ENCODE measurements at regions not wholly inside any gene's neighbourhood (a gene's known extent, or its start where the extent isn't known, plus 50 kb on each side); places are given as distances from the start of the nearest gene placed in this dataset.

- TF ChIP-seq, protein P1, sequence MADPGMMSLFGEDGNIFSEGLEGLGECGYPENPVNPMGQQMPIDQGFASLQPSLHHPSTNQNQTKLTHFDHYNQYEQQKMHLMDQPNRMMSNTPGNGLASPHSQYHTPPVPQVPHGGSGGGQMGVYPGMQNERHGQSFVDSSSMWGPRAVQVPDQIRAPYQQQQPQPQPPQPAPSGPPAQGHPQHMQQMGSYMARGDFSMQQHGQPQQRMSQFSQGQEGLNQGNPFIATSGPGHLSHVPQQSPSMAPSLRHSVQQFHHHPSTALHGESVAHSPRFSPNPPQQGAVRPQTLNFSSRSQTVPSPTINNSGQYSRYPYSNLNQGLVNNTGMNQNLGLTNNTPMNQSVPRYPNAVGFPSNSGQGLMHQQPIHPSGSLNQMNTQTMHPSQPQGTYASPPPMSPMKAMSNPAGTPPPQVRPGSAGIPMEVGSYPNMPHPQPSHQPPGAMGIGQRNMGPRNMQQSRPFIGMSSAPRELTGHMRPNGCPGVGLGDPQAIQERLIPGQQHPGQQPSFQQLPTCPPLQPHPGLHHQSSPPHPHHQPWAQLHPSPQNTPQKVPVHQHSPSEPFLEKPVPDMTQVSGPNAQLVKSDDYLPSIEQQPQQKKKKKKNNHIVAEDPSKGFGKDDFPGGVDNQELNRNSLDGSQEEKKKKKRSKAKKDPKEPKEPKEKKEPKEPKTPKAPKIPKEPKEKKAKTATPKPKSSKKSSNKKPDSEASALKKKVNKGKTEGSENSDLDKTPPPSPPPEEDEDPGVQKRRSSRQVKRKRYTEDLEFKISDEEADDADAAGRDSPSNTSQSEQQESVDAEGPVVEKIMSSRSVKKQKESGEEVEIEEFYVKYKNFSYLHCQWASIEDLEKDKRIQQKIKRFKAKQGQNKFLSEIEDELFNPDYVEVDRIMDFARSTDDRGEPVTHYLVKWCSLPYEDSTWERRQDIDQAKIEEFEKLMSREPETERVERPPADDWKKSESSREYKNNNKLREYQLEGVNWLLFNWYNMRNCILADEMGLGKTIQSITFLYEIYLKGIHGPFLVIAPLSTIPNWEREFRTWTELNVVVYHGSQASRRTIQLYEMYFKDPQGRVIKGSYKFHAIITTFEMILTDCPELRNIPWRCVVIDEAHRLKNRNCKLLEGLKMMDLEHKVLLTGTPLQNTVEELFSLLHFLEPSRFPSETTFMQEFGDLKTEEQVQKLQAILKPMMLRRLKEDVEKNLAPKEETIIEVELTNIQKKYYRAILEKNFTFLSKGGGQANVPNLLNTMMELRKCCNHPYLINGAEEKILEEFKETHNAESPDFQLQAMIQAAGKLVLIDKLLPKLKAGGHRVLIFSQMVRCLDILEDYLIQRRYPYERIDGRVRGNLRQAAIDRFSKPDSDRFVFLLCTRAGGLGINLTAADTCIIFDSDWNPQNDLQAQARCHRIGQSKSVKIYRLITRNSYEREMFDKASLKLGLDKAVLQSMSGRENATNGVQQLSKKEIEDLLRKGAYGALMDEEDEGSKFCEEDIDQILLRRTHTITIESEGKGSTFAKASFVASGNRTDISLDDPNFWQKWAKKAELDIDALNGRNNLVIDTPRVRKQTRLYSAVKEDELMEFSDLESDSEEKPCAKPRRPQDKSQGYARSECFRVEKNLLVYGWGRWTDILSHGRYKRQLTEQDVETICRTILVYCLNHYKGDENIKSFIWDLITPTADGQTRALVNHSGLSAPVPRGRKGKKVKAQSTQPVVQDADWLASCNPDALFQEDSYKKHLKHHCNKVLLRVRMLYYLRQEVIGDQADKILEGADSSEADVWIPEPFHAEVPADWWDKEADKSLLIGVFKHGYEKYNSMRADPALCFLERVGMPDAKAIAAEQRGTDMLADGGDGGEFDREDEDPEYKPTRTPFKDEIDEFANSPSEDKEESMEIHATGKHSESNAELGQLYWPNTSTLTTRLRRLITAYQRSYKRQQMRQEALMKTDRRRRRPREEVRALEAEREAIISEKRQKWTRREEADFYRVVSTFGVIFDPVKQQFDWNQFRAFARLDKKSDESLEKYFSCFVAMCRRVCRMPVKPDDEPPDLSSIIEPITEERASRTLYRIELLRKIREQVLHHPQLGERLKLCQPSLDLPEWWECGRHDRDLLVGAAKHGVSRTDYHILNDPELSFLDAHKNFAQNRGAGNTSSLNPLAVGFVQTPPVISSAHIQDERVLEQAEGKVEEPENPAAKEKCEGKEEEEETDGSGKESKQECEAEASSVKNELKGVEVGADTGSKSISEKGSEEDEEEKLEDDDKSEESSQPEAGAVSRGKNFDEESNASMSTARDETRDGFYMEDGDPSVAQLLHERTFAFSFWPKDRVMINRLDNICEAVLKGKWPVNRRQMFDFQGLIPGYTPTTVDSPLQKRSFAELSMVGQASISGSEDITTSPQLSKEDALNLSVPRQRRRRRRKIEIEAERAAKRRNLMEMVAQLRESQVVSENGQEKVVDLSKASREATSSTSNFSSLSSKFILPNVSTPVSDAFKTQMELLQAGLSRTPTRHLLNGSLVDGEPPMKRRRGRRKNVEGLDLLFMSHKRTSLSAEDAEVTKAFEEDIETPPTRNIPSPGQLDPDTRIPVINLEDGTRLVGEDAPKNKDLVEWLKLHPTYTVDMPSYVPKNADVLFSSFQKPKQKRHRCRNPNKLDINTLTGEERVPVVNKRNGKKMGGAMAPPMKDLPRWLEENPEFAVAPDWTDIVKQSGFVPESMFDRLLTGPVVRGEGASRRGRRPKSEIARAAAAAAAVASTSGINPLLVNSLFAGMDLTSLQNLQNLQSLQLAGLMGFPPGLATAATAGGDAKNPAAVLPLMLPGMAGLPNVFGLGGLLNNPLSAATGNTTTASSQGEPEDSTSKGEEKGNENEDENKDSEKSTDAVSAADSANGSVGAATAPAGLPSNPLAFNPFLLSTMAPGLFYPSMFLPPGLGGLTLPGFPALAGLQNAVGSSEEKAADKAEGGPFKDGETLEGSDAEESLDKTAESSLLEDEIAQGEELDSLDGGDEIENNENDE (IDR thresholded peaks at IDR 0.05; ENCODE audit: insufficient replicate concordance, low read length) = no peak
- no peak for TF ChIP-seq HDAC6 (IDR thresholded peaks at IDR 0.05; ENCODE audit: low read depth, low read length)
- TF ChIP-seq CREB1 (IDR thresholded peaks at IDR 0.05) = no peak
- no peak for TF ChIP-seq TBP (IDR thresholded peaks at IDR 0.05; ENCODE audit: low read depth, low read length)
- TF ChIP-seq SRF (IDR thresholded peaks at IDR 0.05; ENCODE audit: low read depth, low read length) = no peak
- TF ChIP-seq ZNF274 (IDR thresholded peaks at IDR 0.05; ENCODE audit: borderline replicate concordance, extremely low read depth, low read length) = no peak
- TF ChIP-seq ATF3 (IDR thresholded peaks at IDR 0.05; ENCODE audit: insufficient read depth, low read depth, low read length) = no peak
- no peak for TF ChIP-seq NANOG (IDR thresholded peaks at IDR 0.05; ENCODE audit: insufficient read depth, low read depth, low read length, poor library complexity, severe bottlenecking)
- TF ChIP-seq RNF2 (IDR thresholded peaks at IDR 0.05; ENCODE audit: borderline replicate concordance, low read depth, low read length, missing control alignments, poor library complexity, severe bottlenecking) = no peak
- TF ChIP-seq SIRT6 (IDR thresholded peaks at IDR 0.05; ENCODE audit: low read length) = no peak
Observed at GRCh38 chr3:193768070-193768394, 175.0 kb downstream of the OPA1 start (continued).

All from H1 (cell line).